Left ventricle myocardium inferior (tissue), 1 donor: ENCODE measurements at regions not wholly inside any gene's neighbourhood (a gene's known extent, or its start where the extent isn't known, plus 50 kb on each side); places are given as distances from the start of the nearest gene placed in this dataset.

Experiments used
- DNase-seq: peaks from one replicate; pipeline ENCODE4 v3.0.0-alpha.2; 2020
- H3K27ac ChIP-seq: fragments of 200-600 bp; replicated peaks from 2 replicates; pipeline ENCODE4 v1.8.0; 2021
- H3K27me3 ChIP-seq: fragments of 200-600 bp; 2 replicates; pipeline ENCODE4 v1.8.0; 2021; ENCODE audit warnings: low read depth
- H3K36me3 ChIP-seq: fragments of 200-600 bp; 2 replicates; pipeline ENCODE4 v1.8.0; 2021
- H3K4me1 ChIP-seq: fragments of 200-600 bp; 2 replicates; pipeline ENCODE4 v1.8.0; 2021
- H3K4me3 ChIP-seq: fragments of 200-600 bp; 2 replicates; pipeline ENCODE4 v1.8.0; 2021; ENCODE audit warnings: mild to moderate bottlenecking, moderate library complexity
- H3K9me3 ChIP-seq: fragments of 200-600 bp; replicated peaks from 2 replicates; pipeline ENCODE4 v1.8.0; 2021
- intact Hi-C: fragments of 100-400 bp; cut with micrococcal nuclease; formaldehyde crosslinking; loops from one replicate; pipeline ENCODE4 v1.11.0; 2022
- TF ChIP-seq, protein P1 (sequence below): fragments of 200-600 bp; IDR thresholded peaks from 2 replicates; pipeline ENCODE4 v1.8.0; 2021; ENCODE audit warnings: antibody characterized with exemption, mild to moderate bottlenecking, borderline replicate concordance
- donor health status: DM: no; HTN: yes; CAD: no; lungs with severe emphysema.

DNA sequence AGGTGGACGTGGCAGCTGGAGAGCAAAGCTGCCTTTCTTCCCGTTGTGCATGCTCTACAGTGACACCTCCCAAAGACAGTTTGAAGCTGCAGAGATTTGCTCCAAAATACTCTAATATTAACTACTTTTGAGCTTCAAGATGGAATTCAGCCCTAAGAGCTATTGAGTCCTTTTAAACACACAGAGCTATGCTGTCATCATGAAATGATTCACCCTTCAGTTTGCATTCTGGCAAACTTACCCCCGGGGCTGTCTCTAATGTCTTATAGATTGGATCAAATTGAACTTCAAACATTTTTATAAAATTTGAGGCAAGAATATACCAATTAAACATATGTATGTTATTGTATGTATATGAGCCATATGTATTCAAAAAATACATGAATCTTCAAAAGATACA, 110.7 kb upstream of the EFEMP1 start:
- Histone ChIP-seq H3K4me3 (no peak overlapping the region), H3K9me3 (no peaks in the 10 kb centered on the region), H3K27ac (no peak overlapping the region), H3K27me3 (no peaks in the 10 kb centered on the region), H3K4me1 (no peaks in the 10 kb centered on the region), H3K36me3 (no peaks in the 10 kb centered on the region)
- DNase-seq: no peak
- TF ChIP-seq, protein P1, sequence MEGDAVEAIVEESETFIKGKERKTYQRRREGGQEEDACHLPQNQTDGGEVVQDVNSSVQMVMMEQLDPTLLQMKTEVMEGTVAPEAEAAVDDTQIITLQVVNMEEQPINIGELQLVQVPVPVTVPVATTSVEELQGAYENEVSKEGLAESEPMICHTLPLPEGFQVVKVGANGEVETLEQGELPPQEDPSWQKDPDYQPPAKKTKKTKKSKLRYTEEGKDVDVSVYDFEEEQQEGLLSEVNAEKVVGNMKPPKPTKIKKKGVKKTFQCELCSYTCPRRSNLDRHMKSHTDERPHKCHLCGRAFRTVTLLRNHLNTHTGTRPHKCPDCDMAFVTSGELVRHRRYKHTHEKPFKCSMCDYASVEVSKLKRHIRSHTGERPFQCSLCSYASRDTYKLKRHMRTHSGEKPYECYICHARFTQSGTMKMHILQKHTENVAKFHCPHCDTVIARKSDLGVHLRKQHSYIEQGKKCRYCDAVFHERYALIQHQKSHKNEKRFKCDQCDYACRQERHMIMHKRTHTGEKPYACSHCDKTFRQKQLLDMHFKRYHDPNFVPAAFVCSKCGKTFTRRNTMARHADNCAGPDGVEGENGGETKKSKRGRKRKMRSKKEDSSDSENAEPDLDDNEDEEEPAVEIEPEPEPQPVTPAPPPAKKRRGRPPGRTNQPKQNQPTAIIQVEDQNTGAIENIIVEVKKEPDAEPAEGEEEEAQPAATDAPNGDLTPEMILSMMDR: no peak
- intact Hi-C loops: no loop called here

- intact Hi-C loops: no loop called here
- Histone ChIP-seq H3K4me1 (no peaks in the 10 kb centered on the region), H3K36me3 (no peaks in the 10 kb centered on the region), H3K9me3 (no peaks in the 10 kb centered on the region), H3K4me3 (no peak overlapping the region), H3K27ac (no peak overlapping the region), H3K27me3 (no peaks in the 10 kb centered on the region)
- TF ChIP-seq, protein P1: no peak
- DNase-seq: no peak
Observed at GRCh38 chr2:56040189-56040588, 116.6 kb upstream of the EFEMP1 start.

- no peaks in the 10 kb centered on the region for H3K36me3 ChIP-seq
- TF ChIP-seq, protein P1: no peak
- H3K4me3 ChIP-seq: no peak overlapping the region
- H3K4me1 ChIP-seq: no peaks in the 10 kb centered on the region
- no peak overlapping the region for H3K27ac ChIP-seq
- no peaks in the 10 kb centered on the region for H3K27me3 ChIP-seq
- intact Hi-C loops: no loop called here
- H3K9me3 ChIP-seq: no peaks in the 10 kb centered on the region
- DNase-seq: no peak
Observed at GRCh38 chr2:56040834-56041233, 117.3 kb upstream of the EFEMP1 start.

- TF ChIP-seq, protein P1: no peak
- no peaks in the 10 kb centered on the region for H3K4me1 ChIP-seq
- H3K36me3 ChIP-seq: no peaks in the 10 kb centered on the region
- no peaks in the 10 kb centered on the region for H3K27me3 ChIP-seq
- no peak for DNase-seq
- no peak overlapping the region for H3K4me3 ChIP-seq
- intact Hi-C loops: no loop called here
- H3K9me3 ChIP-seq: no peaks in the 10 kb centered on the region
- H3K27ac ChIP-seq: no peak overlapping the region
Observed at GRCh38 chr2:56047136-56047535, 123.6 kb upstream of the EFEMP1 start.

GRCh38 chr2:56049233-56049845, 125.8 kb upstream of the EFEMP1 start:
- Histone ChIP-seq H3K27me3 (no peaks in the 10 kb centered on the region), H3K27ac (no peak overlapping the region), H3K4me1 (no peaks in the 10 kb centered on the region), H3K9me3 (no peaks in the 10 kb centered on the region), H3K4me3 (no peak overlapping the region), H3K36me3 (no peaks in the 10 kb centered on the region)
- intact Hi-C loops: no loop called here
- DNase-seq: no peak
- TF ChIP-seq, protein P1: no peak
